Liver (tissue), 7 donors: ENCODE measurements at regions not wholly inside any gene's neighbourhood (a gene's known extent, or its start where the extent isn't known, plus 50 kb on each side); places are given as distances from the start of the nearest gene placed in this dataset.

ENCODE experiments used
- DNase-seq: peaks from one replicate; pipeline ENCODE4 v3.0.0-alpha.2; 2017; ENCODE audit warnings: low spot score
- H3K27ac ChIP-seq, 2 donors: one replicate each; pipeline ENCODE4 v1.7.0; 2013; ENCODE audit warnings: inconsistent platforms in 2 of 2, low read length in 2 of 2, control low read depth in 1 of 2, low read depth in 1 of 2, mild to moderate bottlenecking in 1 of 2
- H3K27me3 ChIP-seq, 4 donors: one replicate each; pipeline versions ENCODE4 v1.6.1 to v1.7.0; 2013; ENCODE audit warnings: low read length in 3 of 4, inconsistent platforms in 1 of 4, mild to moderate bottlenecking in 1 of 4, moderate library complexity in 1 of 4; ENCODE audit not compliant: control insufficient read depth in 4 of 4, insufficient read depth in 4 of 4
- H3K36me3 ChIP-seq, 4 donors: one replicate each; pipeline versions ENCODE4 v1.6.1 to v1.7.0; 2013; ENCODE audit warnings: low read length in 3 of 4, mild to moderate bottlenecking in 3 of 4, low read depth in 1 of 4, moderate library complexity in 1 of 4; ENCODE audit not compliant: control insufficient read depth in 4 of 4, insufficient read depth in 3 of 4
- H3K4me1 ChIP-seq, 4 donors: one replicate each; pipeline versions ENCODE4 v1.6.1 to v1.7.0; 2013; ENCODE audit warnings: low read length in 3 of 4, mild to moderate bottlenecking in 3 of 4, moderate library complexity in 1 of 4; ENCODE audit not compliant: control insufficient read depth in 4 of 4, insufficient read depth in 4 of 4
- H3K4me3 ChIP-seq, 3 donors: one replicate each; pipeline versions ENCODE4 v1.6.1 to v1.7.0; 2013; ENCODE audit warnings: low read length in 3 of 3, control low read depth in 1 of 3, low read depth in 1 of 3, mild to moderate bottlenecking in 1 of 3
- H3K9ac ChIP-seq, 2 donors: one replicate each; pipeline ENCODE4 v1.7.0; 2013; ENCODE audit warnings: low read length in 2 of 2, mild to moderate bottlenecking in 2 of 2, moderate library complexity in 2 of 2, control low read depth in 1 of 2, low read depth in 1 of 2
- H3K9me3 ChIP-seq, 4 donors: one replicate each; pipeline versions ENCODE4 v1.6.1 to v1.7.0; 2013; ENCODE audit warnings: low read length in 3 of 4; ENCODE audit not compliant: control insufficient read depth in 4 of 4
- ATF3 ChIP-seq: IDR thresholded peaks from 2 replicates; pipeline ENCODE4 v1.6.1; 2016; ENCODE audit warnings: antibody characterized with exemption
- EGR1 ChIP-seq, 2 donors: IDR thresholded peaks; 2 replicates each; pipeline ENCODE4 v1.6.1; 2016 to 2018; ENCODE audit warnings: antibody characterized with exemption in 2 of 2, low read depth in 2 of 2
- FOXA1 ChIP-seq: IDR thresholded peaks from 2 replicates; pipeline ENCODE4 v1.6.1; 2016; ENCODE audit warnings: antibody characterized with exemption
- FOXA2 ChIP-seq: IDR thresholded peaks from 2 replicates; pipeline ENCODE4 v1.6.1; 2016; ENCODE audit warnings: antibody characterized with exemption
- GABPA ChIP-seq, 2 donors: IDR thresholded peaks in 1 of 2; conservative IDR thresholded peaks in 1 of 2; 2 replicates each; pipeline ENCODE4 v1.6.1; 2016; ENCODE audit warnings: antibody characterized with exemption in 2 of 2, mild to moderate bottlenecking in 1 of 2, moderate library complexity in 1 of 2
- HNF4A ChIP-seq, 2 donors: conservative IDR thresholded peaks; 2 replicates each; pipeline ENCODE4 v1.6.1; 2016; ENCODE audit warnings: antibody characterized with exemption in 2 of 2, mild to moderate bottlenecking in 2 of 2
- HNF4G ChIP-seq: IDR thresholded peaks from 2 replicates; pipeline ENCODE4 v1.6.1; 2016; ENCODE audit warnings: antibody characterized with exemption
- MAX ChIP-seq: IDR thresholded peaks from 2 replicates; pipeline ENCODE4 v1.6.1; 2016; ENCODE audit warnings: antibody characterized with exemption
- NR2F2 ChIP-seq: IDR thresholded peaks from 2 replicates; pipeline ENCODE4 v1.6.1; 2016; ENCODE audit warnings: antibody characterized with exemption
- RXRA ChIP-seq, 2 donors: IDR thresholded peaks; 2 replicates each; pipeline ENCODE4 v1.6.1; 2017 to 2018; ENCODE audit warnings: antibody characterized with exemption in 2 of 2, mild to moderate bottlenecking in 1 of 2
- SP1 ChIP-seq: IDR thresholded peaks from 2 replicates; pipeline ENCODE4 v1.6.1; 2018; ENCODE audit warnings: antibody characterized with exemption, mild to moderate bottlenecking
- TAF1 ChIP-seq: conservative IDR thresholded peaks from 2 replicates; pipeline ENCODE4 v1.6.1; 2016; ENCODE audit warnings: antibody characterized with exemption, mild to moderate bottlenecking
- YY1 ChIP-seq: IDR thresholded peaks from 2 replicates; pipeline ENCODE4 v1.6.1; 2016; ENCODE audit warnings: antibody characterized with exemption, mild to moderate bottlenecking
- WGBS: extraction: QIAGEN DNeasy Blood & Tissue Kit; methylation state at CpG from one replicate; pipeline ENCODE4 v1.1.7; 2013; 5-methylcytosine and 5-hydroxymethylcytosine counted together
- donor health status: healthy.
- donor health status: healthy.
- donor health status: healthy.
- donor health status: healthy.

GRCh38 chr11:39462506-39462905 is 1996.9 kb downstream of the LRRC4C start:
- Histone ChIP-seq H3K4me3 (no peak overlapping the region), H3K36me3 (no peaks in the 10 kb centered on the region), H3K9me3 (no peaks in the 10 kb centered on the region), H3K4me1 (no peaks in the 10 kb centered on the region), H3K27me3 (no peaks in the 10 kb centered on the region), H3K27ac (no peak overlapping the region), H3K9ac (no peak overlapping the region)
- 16% methylated on average over 1 of the region's 1 CpG for WGBS
- no peak for DNase-seq
- TF ChIP-seq ATF3: no peak

GRCh38 chr11:39461066-39461465 is 1998.4 kb downstream of the LRRC4C start:
- no peak overlapping the region for H3K9ac ChIP-seq
- H3K9me3 ChIP-seq: no peaks in the 10 kb centered on the region
- no peaks in the 10 kb centered on the region for H3K4me1 ChIP-seq
- 60% methylated on average over 1 of the region's 1 CpG for WGBS
- H3K4me3 ChIP-seq: no peak overlapping the region
- DNase-seq: no peak
- no peak for TF ChIP-seq YY1
- no peak for TF ChIP-seq EGR1 (IDR thresholded peaks at IDR 0.05; ENCODE audit: low read depth in 2 of 2)
- TF ChIP-seq HNF4G: no peak
- TF ChIP-seq GABPA (IDR thresholded peaks at IDR 0.05 in 1 of 2, conservative IDR thresholded peaks at IDR 0.05 in 1 of 2): no peak
- no peak for TF ChIP-seq MAX
- no peak for TF ChIP-seq TAF1
- no peak for TF ChIP-seq FOXA2
- no peak for TF ChIP-seq ATF3
- TF ChIP-seq HNF4A (conservative IDR thresholded peaks at IDR 0.05): no peak
- no peak for TF ChIP-seq FOXA1
- no peak for TF ChIP-seq RXRA (IDR thresholded peaks at IDR 0.05)
- H3K27ac ChIP-seq: no peak overlapping the region
- H3K36me3 ChIP-seq: no peaks in the 10 kb centered on the region
- H3K27me3 ChIP-seq: no peaks in the 10 kb centered on the region

- Histone ChIP-seq H3K4me1 (no peaks in the 10 kb centered on the region), H3K9me3 (no peaks in the 10 kb centered on the region), H3K27ac (no peak overlapping the region), H3K36me3 (no peaks in the 10 kb centered on the region), H3K4me3 (no peak overlapping the region), H3K27me3 (no peaks in the 10 kb centered on the region), H3K9ac (no peak overlapping the region)
- TF ChIP-seq FOXA1 (no peak), SP1 (no peak), MAX (no peak), NR2F2 (no peak)
- no peak for DNase-seq
- 81% methylated on average over 6 of the region's 6 CpGs for WGBS
Measured at GRCh38 chr11:39459606-39460005, 1999.8 kb downstream of the LRRC4C start.

GRCh38 chr11:39458481-39458880 is 2001.0 kb downstream of the LRRC4C start:
- Histone ChIP-seq H3K9ac (no peak overlapping the region), H3K4me1 (no peaks in the 10 kb centered on the region), H3K9me3 (no peaks in the 10 kb centered on the region), H3K4me3 (no peak overlapping the region), H3K27me3 (no peaks in the 10 kb centered on the region), H3K27ac (no peak overlapping the region), H3K36me3 (no peaks in the 10 kb centered on the region)
- TF ChIP-seq YY1 (no peak), EGR1 (IDR thresholded peaks at IDR 0.05; ENCODE audit: low read depth in 2 of 2) (no peak), GABPA (IDR thresholded peaks at IDR 0.05 in 1 of 2, conservative IDR thresholded peaks at IDR 0.05 in 1 of 2) (no peak), MAX (no peak)
- WGBS: 61% methylated on average over 2 of the region's 2 CpGs
- DNase-seq: no peak
